ENCODE measurements at regions not wholly inside any gene's neighbourhood (a gene's known extent, or its start where the extent isn't known, plus 50 kb on each side); places are given as distances from the start of the nearest gene placed in this dataset.

GRCh38 chr13:111844222-111844671 is 222.7 kb upstream of the SOX1 start:
- DNase-seq, result no peak

GRCh38 chr13:111844682-111845081 is 222.3 kb upstream of the SOX1 start:
- DNase-seq, result no peak

- no peak for DNase-seq
These were observed 221.2 kb upstream of the SOX1 start for GRCh38 chr13:111845621-111846351.

- DNase-seq, result no peak
These were observed 220.4 kb upstream of the SOX1 start for GRCh38 chr13:111846391-111847159.

GRCh38 chr13:111847964-111848363 is 219.0 kb upstream of the SOX1 start:
- DNase-seq, result no peak

- DNase-seq, result no peak
These were observed 216.5 kb upstream of the SOX1 start for GRCh38 chr13:111850458-111850857.

GRCh38 chr13:111850976-111851375 is 216.0 kb upstream of the SOX1 start:
- DNase-seq, result no peak

GRCh38 chr13:111852725-111853518 is 214.0 kb upstream of the SOX1 start:
- DNase-seq, result no peak

- no peak for DNase-seq
These were observed 213.2 kb upstream of the SOX1 start for GRCh38 chr13:111853721-111854120.

- DNase-seq, result no peak
These were observed 212.5 kb upstream of the SOX1 start for GRCh38 chr13:111854403-111854802.

GRCh38 chr13:111855191-111855590 is 211.8 kb upstream of the SOX1 start:
- no peak for DNase-seq

- no peak for DNase-seq
These were observed 211.2 kb upstream of the SOX1 start for GRCh38 chr13:111855786-111856185.

- DNase-seq, result no peak
These were observed 210.4 kb upstream of the SOX1 start for GRCh38 chr13:111856571-111856970.

- DNase-seq, result no peak
These were observed 209.6 kb upstream of the SOX1 start for GRCh38 chr13:111857336-111857735.

GRCh38 chr13:111857846-111858560 is 208.9 kb upstream of the SOX1 start:
- no peak for DNase-seq

GRCh38 chr13:111858571-111858970 is 208.4 kb upstream of the SOX1 start:
- DNase-seq, result no peak

GRCh38 chr13:111859354-111860230 is 207.4 kb upstream of the SOX1 start:
- no peak for DNase-seq

GRCh38 chr13:111860231-111860552 is 206.8 kb upstream of the SOX1 start:
- DNase-seq, result no peak

- no peak for DNase-seq
These were observed 205.6 kb upstream of the SOX1 start for GRCh38 chr13:111861319-111861718.

GRCh38 chr13:111861766-111862366 is 205.1 kb upstream of the SOX1 start:
- DNase-seq, result no peak

Data from inflammatory macrophage treated with lipopolysaccharide for 4 hours (primary cell).